OCI-LY7 (cell line): ENCODE measurements at regions not wholly inside any gene's neighbourhood (a gene's known extent, or its start where the extent isn't known, plus 50 kb on each side); places are given as distances from the start of the nearest gene placed in this dataset.

Experiments
- CTCF ChIP-seq: fragments of 200-600 bp; sonication (generic); conservative IDR thresholded peaks from 2 replicates; pipeline ENCODE4 v1.5.1; 2014; ENCODE audit warnings: mild to moderate bottlenecking, antibody characterized with exemption, low read length, moderate library complexity, mixed read lengths
- EZH2phosphoT487 ChIP-seq: fragments of 200-600 bp; sonication (generic); IDR thresholded peaks from 2 replicates; pipeline ENCODE4 v1.6.1; 2018; ENCODE audit warnings: low read depth, borderline replicate concordance, mild to moderate bottlenecking, mixed run types, antibody characterized with exemption, low read length, moderate library complexity, mixed read lengths

- TF ChIP-seq CTCF (no peak), EZH2phosphoT487 (no peak)
Measured at GRCh38 chr12:116391501-116391900, 114.0 kb upstream of the MED13L start.
